Hepatocyte (in vitro differentiated cells): ENCODE measurements at regions not wholly inside any gene's neighbourhood (a gene's known extent, or its start where the extent isn't known, plus 50 kb on each side); places are given as distances from the start of the nearest gene placed in this dataset.

ENCODE experiments used
- DNase-seq: peaks from one replicate; pipeline ENCODE4 v3.0.0-alpha.2; 2016; ENCODE audit warnings: low spot score
- H2AFZ ChIP-seq: fragments of 200-600 bp; sonication (generic); 2 replicates; pipeline ENCODE4 v1.6.0; 2016; ENCODE audit warnings: antibody characterized with exemption, mild to moderate bottlenecking
- H3K27ac ChIP-seq: fragments of 200-600 bp; sonication (generic); 2 replicates; pipeline ENCODE4 v1.5.1; 2016; ENCODE audit warnings: mild to moderate bottlenecking
- H3K27me3 ChIP-seq: fragments of 200-600 bp; sonication (generic); 2 replicates; pipeline ENCODE4 v1.6.1; 2016
- H3K36me3 ChIP-seq: fragments of 200-600 bp; sonication (generic); replicated peaks from 2 replicates; pipeline ENCODE4 v1.5.1; 2016; ENCODE audit warnings: low read depth; ENCODE audit not compliant: insufficient read depth
- H3K4me1 ChIP-seq: fragments of 200-600 bp; sonication (generic); 2 replicates; pipeline ENCODE4 v1.5.1; 2016; ENCODE audit warnings: mild to moderate bottlenecking, moderate library complexity; ENCODE audit not compliant: insufficient read depth
- H3K4me2 ChIP-seq: fragments of 200-600 bp; sonication (generic); 2 replicates; pipeline ENCODE4 v1.6.0; 2016
- H3K4me3 ChIP-seq: fragments of 200-600 bp; sonication (generic); 2 replicates; pipeline ENCODE4 v1.5.1; 2016; ENCODE audit warnings: mild to moderate bottlenecking
- H3K79me2 ChIP-seq: fragments of 200-600 bp; sonication (generic); 2 replicates; pipeline ENCODE4 v1.6.0; 2017; ENCODE audit warnings: mild to moderate bottlenecking
- H3K9me2 ChIP-seq: fragments of 200-600 bp; sonication (generic); replicated peaks from 2 replicates; pipeline ENCODE4 v1.6.0; 2017; ENCODE audit warnings: mild to moderate bottlenecking; ENCODE audit not compliant: insufficient read depth
- H3K9me3 ChIP-seq: fragments of 200-600 bp; sonication (generic); 2 replicates; pipeline ENCODE4 v1.5.1; 2016; ENCODE audit warnings: low read depth, mild to moderate bottlenecking
- H4K20me1 ChIP-seq: fragments of 200-600 bp; sonication (generic); 2 replicates; pipeline ENCODE4 v1.6.0; 2016; ENCODE audit warnings: mild to moderate bottlenecking; ENCODE audit not compliant: insufficient read depth, poor library complexity, severe bottlenecking
- EZH2 ChIP-seq: fragments of 200-600 bp; sonication (generic); IDR thresholded peaks from 2 replicates; pipeline ENCODE4 v1.6.1; 2016; ENCODE audit warnings: antibody characterized with exemption, mild to moderate bottlenecking, borderline replicate concordance
- EZH2phosphoT487 ChIP-seq: fragments of 200-600 bp; sonication (generic); IDR thresholded peaks from one replicate; pipeline ENCODE4 v1.6.1; 2018; ENCODE audit warnings: antibody characterized with exemption, mild to moderate bottlenecking, low read depth, moderate library complexity; ENCODE audit not compliant: unreplicated experiment, severe bottlenecking
- WGBS: methylation state at CpG from one replicate; pipeline ENCODE4 v1.1.6; 2016; ENCODE audit warnings: low lambda C conversion rate; ENCODE audit errors: missing lambda C conversion rate; 5-methylcytosine and 5-hydroxymethylcytosine counted together
- TF ChIP-seq, protein P1 (sequence below): fragments of 200-600 bp; sonication (generic); IDR thresholded peaks from 2 replicates; pipeline ENCODE4 v1.5.1; 2016; ENCODE audit warnings: antibody characterized with exemption, mild to moderate bottlenecking; ENCODE audit not compliant: poor library complexity

DNA sequence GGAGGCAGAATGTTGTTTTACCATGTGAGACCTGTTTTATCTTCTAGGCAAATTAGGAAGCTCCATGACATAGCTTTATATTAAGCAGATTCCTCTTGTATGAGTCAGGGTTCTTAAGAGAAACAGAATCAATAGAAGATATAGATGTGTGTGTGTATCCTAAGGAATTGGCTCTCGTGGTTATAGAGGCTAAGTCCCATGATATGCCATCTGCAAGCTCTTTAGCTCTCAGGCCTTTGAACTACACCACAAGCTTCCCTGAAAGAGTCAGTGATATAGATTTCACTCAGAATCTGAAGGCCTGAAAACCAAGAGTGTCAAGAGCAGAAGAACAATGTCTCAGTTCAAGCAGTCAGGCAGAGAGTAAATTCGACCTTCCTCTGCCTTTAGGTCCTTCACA, 365.8 kb upstream of the ZNF608 start:
- H4K20me1 ChIP-seq: no peaks in the 10 kb centered on the region
- no peak for DNase-seq
- H3K79me2 ChIP-seq: no peaks in the 10 kb centered on the region
- H3K4me1 ChIP-seq: peaks cover 7% of the 10 kb centered on the region
- H3K9me2 ChIP-seq: no peaks in the 10 kb centered on the region
- no peak overlapping the region for H2AFZ ChIP-seq
- peak overlapping the region; percentile 47 for H3K27ac ChIP-seq
- TF ChIP-seq EZH2 (no peak), EZH2phosphoT487 (no peak)
- TF ChIP-seq, protein P1, sequence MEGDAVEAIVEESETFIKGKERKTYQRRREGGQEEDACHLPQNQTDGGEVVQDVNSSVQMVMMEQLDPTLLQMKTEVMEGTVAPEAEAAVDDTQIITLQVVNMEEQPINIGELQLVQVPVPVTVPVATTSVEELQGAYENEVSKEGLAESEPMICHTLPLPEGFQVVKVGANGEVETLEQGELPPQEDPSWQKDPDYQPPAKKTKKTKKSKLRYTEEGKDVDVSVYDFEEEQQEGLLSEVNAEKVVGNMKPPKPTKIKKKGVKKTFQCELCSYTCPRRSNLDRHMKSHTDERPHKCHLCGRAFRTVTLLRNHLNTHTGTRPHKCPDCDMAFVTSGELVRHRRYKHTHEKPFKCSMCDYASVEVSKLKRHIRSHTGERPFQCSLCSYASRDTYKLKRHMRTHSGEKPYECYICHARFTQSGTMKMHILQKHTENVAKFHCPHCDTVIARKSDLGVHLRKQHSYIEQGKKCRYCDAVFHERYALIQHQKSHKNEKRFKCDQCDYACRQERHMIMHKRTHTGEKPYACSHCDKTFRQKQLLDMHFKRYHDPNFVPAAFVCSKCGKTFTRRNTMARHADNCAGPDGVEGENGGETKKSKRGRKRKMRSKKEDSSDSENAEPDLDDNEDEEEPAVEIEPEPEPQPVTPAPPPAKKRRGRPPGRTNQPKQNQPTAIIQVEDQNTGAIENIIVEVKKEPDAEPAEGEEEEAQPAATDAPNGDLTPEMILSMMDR: no peak
- 72% methylated on average over 2 of the region's 2 CpGs for WGBS
- H3K4me3 ChIP-seq: no peak overlapping the region
- no peaks in the 10 kb centered on the region for H3K27me3 ChIP-seq
- no peak overlapping the region for H3K4me2 ChIP-seq
- H3K36me3 ChIP-seq: no peaks in the 10 kb centered on the region
- H3K9me3 ChIP-seq: no peaks in the 10 kb centered on the region

DNA sequence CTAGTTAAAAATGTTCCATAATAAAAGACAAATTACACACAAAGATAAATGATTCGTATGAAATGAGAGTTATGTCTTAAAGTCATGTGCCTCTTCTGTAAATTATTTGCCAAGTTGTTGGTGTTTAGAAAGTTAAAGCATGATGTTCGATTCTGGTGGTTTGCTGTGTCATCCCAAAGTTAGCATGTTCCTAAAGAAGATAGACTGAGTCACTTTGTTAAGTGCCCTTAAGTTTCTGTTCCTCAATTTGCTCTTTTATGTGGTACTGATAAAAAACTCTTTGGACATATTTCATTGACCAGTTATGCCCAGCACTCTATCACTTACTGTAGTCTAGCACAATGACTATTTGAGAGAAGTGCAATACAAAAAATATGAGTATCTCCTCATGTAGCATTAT, 366.9 kb upstream of the ZNF608 start:
- Histone ChIP-seq H3K27me3 (no peaks in the 10 kb centered on the region), H3K36me3 (no peaks in the 10 kb centered on the region), H3K4me1 (peaks cover 7% of the 10 kb centered on the region), H2AFZ (no peak overlapping the region), H4K20me1 (no peaks in the 10 kb centered on the region), H3K4me3 (no peak overlapping the region), H3K4me2 (no peak overlapping the region), H3K9me3 (no peaks in the 10 kb centered on the region), H3K9me2 (no peaks in the 10 kb centered on the region), H3K27ac (no peak overlapping the region), H3K79me2 (no peaks in the 10 kb centered on the region)
- DNase-seq: no peak
- WGBS: 77% methylated on average over 2 of the region's 2 CpGs
- TF ChIP-seq EZH2: no peak
- TF ChIP-seq EZH2phosphoT487: no peak
- TF ChIP-seq, protein P1: no peak

DNA sequence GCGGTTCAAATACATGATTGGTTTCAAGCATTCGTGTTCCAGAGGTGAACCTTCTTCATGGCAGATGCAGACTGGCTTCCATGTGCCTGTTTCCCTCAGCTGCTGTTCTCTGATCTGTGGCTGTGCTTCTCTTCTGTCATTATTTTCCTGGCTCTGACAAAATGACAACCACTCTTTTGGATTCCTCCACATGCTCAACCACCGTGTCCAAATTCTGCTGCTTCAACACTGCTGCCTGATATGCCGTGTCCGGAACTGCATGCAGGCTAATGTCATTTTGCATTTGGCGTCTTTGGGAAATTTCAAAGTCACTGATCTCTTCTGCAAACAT, 368.7 kb upstream of the ZNF608 start:
- no peak overlapping the region for H3K27ac ChIP-seq
- H3K4me2 ChIP-seq: no peak overlapping the region
- H2AFZ ChIP-seq: no peak overlapping the region
- H3K9me2 ChIP-seq: no peaks in the 10 kb centered on the region
- H3K4me1 ChIP-seq: peaks cover 7% of the 10 kb centered on the region
- H3K4me3 ChIP-seq: no peak overlapping the region
- DNase-seq: no peak
- WGBS: 88% methylated on average over 6 of the region's 6 CpGs
- TF ChIP-seq, protein P1: no peak
- TF ChIP-seq EZH2 (no peak), EZH2phosphoT487 (no peak)
- H3K27me3 ChIP-seq: no peaks in the 10 kb centered on the region
- no peaks in the 10 kb centered on the region for H4K20me1 ChIP-seq
- H3K79me2 ChIP-seq: no peaks in the 10 kb centered on the region
- H3K36me3 ChIP-seq: no peaks in the 10 kb centered on the region
- H3K9me3 ChIP-seq: no peaks in the 10 kb centered on the region

DNA sequence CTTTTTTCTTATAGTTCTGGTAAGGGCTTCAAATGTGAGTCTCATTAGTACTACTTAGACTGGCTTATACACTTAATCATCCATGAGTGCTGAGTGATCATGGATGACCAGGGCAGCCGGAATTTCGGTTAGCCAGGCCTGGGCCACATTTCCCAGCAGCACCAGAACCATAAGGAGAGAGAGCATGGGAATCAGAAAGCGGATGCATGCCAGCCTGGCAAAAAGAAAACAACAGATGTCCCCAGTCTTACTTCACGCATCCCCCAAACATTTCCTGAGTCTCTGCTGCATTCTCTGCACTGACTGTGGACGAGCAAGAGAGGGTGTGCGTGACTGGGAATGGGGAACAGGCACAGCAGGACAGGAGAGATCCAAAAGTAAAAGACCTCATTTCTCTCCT, 371.1 kb upstream of the ZNF608 start:
- Histone ChIP-seq H2AFZ (no peak overlapping the region), H3K9me2 (no peaks in the 10 kb centered on the region), H4K20me1 (no peaks in the 10 kb centered on the region), H3K27ac (no peak overlapping the region), H3K9me3 (no peaks in the 10 kb centered on the region), H3K4me2 (no peak overlapping the region), H3K4me1 (no peaks in the 10 kb centered on the region), H3K79me2 (no peaks in the 10 kb centered on the region), H3K27me3 (no peaks in the 10 kb centered on the region), H3K4me3 (no peak overlapping the region), H3K36me3 (no peaks in the 10 kb centered on the region)
- WGBS: 76% methylated on average over 6 of the region's 6 CpGs
- DNase-seq: no peak
- TF ChIP-seq, protein P1: no peak
- TF ChIP-seq EZH2 (no peak), EZH2phosphoT487 (no peak)
